HepG2 (cell line): ENCODE measurements at regions not wholly inside any gene's neighbourhood (a gene's known extent, or its start where the extent isn't known, plus 50 kb on each side); places are given as distances from the start of the nearest gene placed in this dataset.

Experiments
- ATAC-seq: fragments of 200-7000 bp; cut with Tn5 transposase; 3 replicates; pipeline ENCODE4 v1.9.1; 2020; ENCODE audit warnings: mild to moderate bottlenecking, moderate library complexity
- BruUV-seq: library from RNA; stranded (reverse); fragments of 400-500 nt; replicated peaks from 2 replicates; lab custom pipeline; 2021; lab: Mats Ljungman, UMichigan
- CTCF ChIA-PET: fragments of 300-600 bp; formaldehyde crosslinking; extraction: SDS; loops from one replicate; lab custom pipeline; 2021; ENCODE audit warnings: low total read pairs, inconsistent platforms, low intra/inter-chr PET ratio; lab: Yijun Ruan, JAX
- POLR2A ChIA-PET: fragments of 350-600 bp; sonication (Branson Sonifier 250); formaldehyde crosslinking; loops from one replicate; lab custom pipeline; 2020; ENCODE audit warnings: antibody characterized with exemption, inconsistent platforms; lab: Yijun Ruan, JAX
- DNase-seq: peaks from one replicate; pipeline ENCODE4 v3.0.0-alpha.2; 2015; ENCODE audit warnings: low spot score
- FAIRE-seq: peaks from 3 replicates; lab custom pipeline; 2011; peaks lifted over from hg19 to GRCh38; lab: Jason Lieb, UNC
- H2AFZ ChIP-seq: one replicate; pipeline ENCODE4 v1.6.1; 2011; ENCODE audit warnings: low read length, inconsistent platforms
- H3K27ac ChIP-seq: fragments of 300-600 bp; 3 replicates; pipeline ENCODE4 v1.8.0; 2011; ENCODE audit warnings: mixed run types, mild to moderate bottlenecking, mixed read lengths, low read length, inconsistent platforms; ENCODE audit not compliant: insufficient read depth; ENCODE audit errors: extremely low read length
- H3K27me3 ChIP-seq, 2 experiments: fragments of 200-600 bp in 1 of 2; 2 replicates in 1 of 2; 3 replicates in 1 of 2; pipeline versions ENCODE4 v1.6.0 to v1.8.0; 2011; ENCODE audit warnings: low read length in 2 of 2, mild to moderate bottlenecking in 2 of 2, moderate library complexity in 2 of 2, inconsistent platforms in 1 of 2; ENCODE audit not compliant: insufficient read depth in 2 of 2, control insufficient read depth in 1 of 2
- H3K36me3 ChIP-seq, 2 experiments: fragments of 200-600 bp in 1 of 2; replicated peaks in 1 of 2; 2 replicates in 1 of 2; 3 replicates in 1 of 2; pipeline versions ENCODE4 v1.5.1 to v1.8.0; 2011; ENCODE audit warnings: low read length in 2 of 2, inconsistent platforms in 1 of 2; ENCODE audit not compliant: insufficient read depth in 2 of 2, control insufficient read depth in 1 of 2
- H3K4me1 ChIP-seq: 2 replicates; pipeline ENCODE4 v1.5.1; 2012; ENCODE audit warnings: low read length, inconsistent platforms; ENCODE audit not compliant: insufficient read depth
- H3K4me2 ChIP-seq: 2 replicates; pipeline ENCODE4 v1.6.0; 2011; ENCODE audit warnings: low read depth, low read length, inconsistent platforms
- H3K4me3 ChIP-seq, 3 experiments: fragments of 200-600 bp in 1 of 3; sonication (generic), shearing (Covaris generic) in 1 of 3; replicated peaks in 1 of 3; 2 replicates each; pipeline ENCODE4 v1.5.1; 2011 to 2016; ENCODE audit warnings: low read length in 3 of 3, inconsistent platforms in 2 of 3, low read depth in 2 of 3, mild to moderate bottlenecking in 2 of 3, control low read depth in 1 of 3, mixed read lengths in 1 of 3; ENCODE audit not compliant: insufficient read depth in 1 of 3
- H3K79me2 ChIP-seq: one replicate; pipeline ENCODE4 v1.6.1; 2011; ENCODE audit warnings: low read length, inconsistent platforms; ENCODE audit not compliant: insufficient read depth
- H3K9ac ChIP-seq: 2 replicates; pipeline ENCODE4 v1.6.0; 2011; ENCODE audit warnings: mild to moderate bottlenecking, low read depth, low read length, inconsistent platforms; ENCODE audit not compliant: insufficient read depth
- H3K9me3 ChIP-seq: 2 replicates; pipeline ENCODE4 v1.5.1; 2012; ENCODE audit warnings: mild to moderate bottlenecking, low read length
- H4K20me1 ChIP-seq: 2 replicates; pipeline ENCODE4 v1.6.0; 2011; ENCODE audit warnings: inconsistent platforms, mild to moderate bottlenecking, low read length, moderate library complexity; ENCODE audit not compliant: insufficient read depth
- HOXA5 ChIP-seq: sonication (generic); formaldehyde crosslinking; IDR thresholded peaks from 2 replicates; pipeline ENCODE4 v1.4.0; 2020; ENCODE audit warnings: missing genetic modification reagents
- HOXA9 ChIP-seq: sonication (generic); formaldehyde crosslinking; IDR thresholded peaks from 2 replicates; pipeline ENCODE4 v1.8.1; 2022; ENCODE audit warnings: missing genetic modification reagents, mild to moderate bottlenecking, moderate library complexity, borderline replicate concordance
- RNF2 ChIP-seq: fragments of 450-650 bp; conservative IDR thresholded peaks from 2 replicates; pipeline ENCODE4 v1.6.1; 2016; ENCODE audit warnings: low read depth
- RXRB ChIP-seq: IDR thresholded peaks from 2 replicates; pipeline ENCODE4 v1.6.1; 2016; ENCODE audit warnings: borderline replicate concordance, missing genetic modification reagents, missing compliant biosample characterization
- WGBS: methylation state at CpG from one replicate; pipeline ENCODE4 v1.1.6; 2017; ENCODE audit warnings: low lambda C conversion rate; 5-methylcytosine and 5-hydroxymethylcytosine counted together
- in situ Hi-C: cut with HindIII; loops from 2 replicates; pipeline ENCODE4 v1.10.0; 2017; ENCODE audit warnings: low pct_unique_long_range_greater_than_20kb; ENCODE audit not compliant: extremely low pct_ligation_motif_present
- intact Hi-C: fragments of 100-400 bp; cut with micrococcal nuclease; formaldehyde crosslinking; loops from one replicate; pipeline ENCODE4 v1.10.0; 2022; ENCODE audit not compliant: unreplicated experiment
- TF ChIP-seq, protein P1 (sequence below): sonication (generic); formaldehyde crosslinking; IDR thresholded peaks from 2 replicates; pipeline ENCODE4 v1.5.1; 2020; ENCODE audit warnings: missing genetic modification reagents, mild to moderate bottlenecking, borderline replicate concordance
- TF ChIP-seq, protein P2 (sequence below): IDR thresholded peaks from 2 replicates; pipeline ENCODE4 v1.6.1; 2016
- TF ChIP-seq, protein P3 (sequence below): sonication (generic); formaldehyde crosslinking; IDR thresholded peaks from one replicate; pipeline ENCODE4 v1.5.1; 2020; ENCODE audit warnings: mild to moderate bottlenecking, missing genetic modification reagents; ENCODE audit errors: not compliant biosample characterization
- TF ChIP-seq, protein P4 (sequence below): sonication (generic); formaldehyde crosslinking; conservative IDR thresholded peaks from 2 replicates; pipeline ENCODE4 v1.4.0; 2020; ENCODE audit warnings: missing genetic modification reagents
- TF ChIP-seq, protein P5 (sequence below), 2 experiments: sonication (generic) in 1 of 2; formaldehyde crosslinking in 1 of 2; IDR thresholded peaks; 2 replicates each; pipeline versions ENCODE4 v1.5.1 to v1.6.1; 2011 to 2020; ENCODE audit warnings: borderline replicate concordance in 1 of 2, low read depth in 1 of 2, low read length in 1 of 2, mild to moderate bottlenecking in 1 of 2, missing genetic modification reagents in 1 of 2, moderate library complexity in 1 of 2

DNA sequence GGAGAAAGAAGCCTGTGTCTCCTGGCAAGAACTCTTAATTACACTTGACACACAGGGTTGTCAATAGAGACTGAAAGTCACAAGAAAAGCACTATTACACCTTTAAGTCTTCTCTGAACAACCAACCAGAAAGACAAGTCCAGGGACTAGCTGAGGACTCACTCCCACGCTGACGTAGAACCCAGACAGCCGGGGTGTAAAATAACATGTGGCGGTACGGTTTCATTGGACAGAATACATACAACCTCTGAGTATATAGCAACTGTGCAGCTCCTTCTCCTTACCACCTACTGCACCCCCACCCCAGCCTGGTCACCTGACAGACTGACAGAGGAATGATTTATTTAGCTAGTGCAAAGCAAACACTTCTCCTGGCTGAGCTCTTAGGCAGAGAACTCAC is 103.4 kb upstream of the RASEF start:
- in situ Hi-C loops (no loop called here), intact Hi-C loops (no loop called here)
- ATAC-seq (peak; percentile 81), DNase-seq (peak; percentile 6), FAIRE-seq (peak; percentile 23)
- Histone ChIP-seq H3K79me2 (no peaks in the 10 kb centered on the region), H3K27ac (no peak overlapping the region), H3K9ac (no peak overlapping the region), H3K36me3 (no peaks in the 10 kb centered on the region), H3K4me3 (no peak overlapping the region), H3K4me1 (0 out of 2 replicates have a peak, but pooled peaks cover 5% of the 10 kb centered on the region), H3K4me2 (0 out of 2 replicates have a peak overlapping the region, but pooled peaks have one; percentile 4), H3K9me3 (no peaks in the 10 kb centered on the region; the same call in 1 of the 2 replicates), H2AFZ (no peak overlapping the region), H3K27me3 (no peaks in the 10 kb centered on the region), H4K20me1 (no peaks in the 10 kb centered on the region)
- 7% methylated on average over 5 of the region's 5 CpGs for WGBS
- BruUV-seq, result no TSS peak
- ChIA-PET POLR2A (no interaction called here), CTCF (no interaction called here)
- TF ChIP-seq RXRB (CRISPR knock-in tag) (no peak), HOXA5 (CRISPR knock-in tag) (peak; percentile 95), RNF2 (no peak), HOXA9 (CRISPR knock-in tag) (peak; percentile 83; the same call in 1 of the 2 replicates)
- TF ChIP-seq, protein P1, sequence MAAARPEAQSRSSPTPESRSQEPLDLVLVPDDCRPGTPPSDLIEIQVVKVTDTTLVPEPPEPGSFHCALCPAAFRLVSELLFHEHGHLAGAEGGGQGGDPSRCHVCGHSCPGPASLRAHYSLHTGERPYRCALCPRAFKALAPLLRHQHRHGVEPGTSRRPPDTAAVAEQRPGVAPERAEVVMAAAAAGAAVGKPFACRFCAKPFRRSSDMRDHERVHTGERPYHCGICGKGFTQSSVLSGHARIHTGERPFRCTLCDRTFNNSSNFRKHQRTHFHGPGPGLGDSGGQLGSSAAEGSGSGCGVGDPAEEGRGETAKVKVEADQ (CRISPR knock-in tag), result no peak
- TF ChIP-seq, protein P2, sequence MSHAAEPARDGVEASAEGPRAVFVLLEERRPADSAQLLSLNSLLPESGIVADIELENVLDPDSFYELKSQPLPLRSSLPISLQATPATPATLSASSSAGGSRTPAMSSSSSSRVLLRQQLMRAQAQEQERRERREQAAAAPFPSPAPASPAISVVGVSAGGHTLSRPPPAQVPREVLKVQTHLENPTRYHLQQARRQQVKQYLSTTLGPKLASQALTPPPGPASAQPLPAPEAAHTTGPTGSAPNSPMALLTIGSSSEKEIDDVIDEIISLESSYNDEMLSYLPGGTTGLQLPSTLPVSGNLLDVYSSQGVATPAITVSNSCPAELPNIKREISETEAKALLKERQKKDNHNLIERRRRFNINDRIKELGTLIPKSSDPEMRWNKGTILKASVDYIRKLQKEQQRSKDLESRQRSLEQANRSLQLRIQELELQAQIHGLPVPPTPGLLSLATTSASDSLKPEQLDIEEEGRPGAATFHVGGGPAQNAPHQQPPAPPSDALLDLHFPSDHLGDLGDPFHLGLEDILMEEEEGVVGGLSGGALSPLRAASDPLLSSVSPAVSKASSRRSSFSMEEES (CRISPR knock-in tag), result peak; percentile 40; the same call in 1 of the 2 replicates
- TF ChIP-seq, protein P3, sequence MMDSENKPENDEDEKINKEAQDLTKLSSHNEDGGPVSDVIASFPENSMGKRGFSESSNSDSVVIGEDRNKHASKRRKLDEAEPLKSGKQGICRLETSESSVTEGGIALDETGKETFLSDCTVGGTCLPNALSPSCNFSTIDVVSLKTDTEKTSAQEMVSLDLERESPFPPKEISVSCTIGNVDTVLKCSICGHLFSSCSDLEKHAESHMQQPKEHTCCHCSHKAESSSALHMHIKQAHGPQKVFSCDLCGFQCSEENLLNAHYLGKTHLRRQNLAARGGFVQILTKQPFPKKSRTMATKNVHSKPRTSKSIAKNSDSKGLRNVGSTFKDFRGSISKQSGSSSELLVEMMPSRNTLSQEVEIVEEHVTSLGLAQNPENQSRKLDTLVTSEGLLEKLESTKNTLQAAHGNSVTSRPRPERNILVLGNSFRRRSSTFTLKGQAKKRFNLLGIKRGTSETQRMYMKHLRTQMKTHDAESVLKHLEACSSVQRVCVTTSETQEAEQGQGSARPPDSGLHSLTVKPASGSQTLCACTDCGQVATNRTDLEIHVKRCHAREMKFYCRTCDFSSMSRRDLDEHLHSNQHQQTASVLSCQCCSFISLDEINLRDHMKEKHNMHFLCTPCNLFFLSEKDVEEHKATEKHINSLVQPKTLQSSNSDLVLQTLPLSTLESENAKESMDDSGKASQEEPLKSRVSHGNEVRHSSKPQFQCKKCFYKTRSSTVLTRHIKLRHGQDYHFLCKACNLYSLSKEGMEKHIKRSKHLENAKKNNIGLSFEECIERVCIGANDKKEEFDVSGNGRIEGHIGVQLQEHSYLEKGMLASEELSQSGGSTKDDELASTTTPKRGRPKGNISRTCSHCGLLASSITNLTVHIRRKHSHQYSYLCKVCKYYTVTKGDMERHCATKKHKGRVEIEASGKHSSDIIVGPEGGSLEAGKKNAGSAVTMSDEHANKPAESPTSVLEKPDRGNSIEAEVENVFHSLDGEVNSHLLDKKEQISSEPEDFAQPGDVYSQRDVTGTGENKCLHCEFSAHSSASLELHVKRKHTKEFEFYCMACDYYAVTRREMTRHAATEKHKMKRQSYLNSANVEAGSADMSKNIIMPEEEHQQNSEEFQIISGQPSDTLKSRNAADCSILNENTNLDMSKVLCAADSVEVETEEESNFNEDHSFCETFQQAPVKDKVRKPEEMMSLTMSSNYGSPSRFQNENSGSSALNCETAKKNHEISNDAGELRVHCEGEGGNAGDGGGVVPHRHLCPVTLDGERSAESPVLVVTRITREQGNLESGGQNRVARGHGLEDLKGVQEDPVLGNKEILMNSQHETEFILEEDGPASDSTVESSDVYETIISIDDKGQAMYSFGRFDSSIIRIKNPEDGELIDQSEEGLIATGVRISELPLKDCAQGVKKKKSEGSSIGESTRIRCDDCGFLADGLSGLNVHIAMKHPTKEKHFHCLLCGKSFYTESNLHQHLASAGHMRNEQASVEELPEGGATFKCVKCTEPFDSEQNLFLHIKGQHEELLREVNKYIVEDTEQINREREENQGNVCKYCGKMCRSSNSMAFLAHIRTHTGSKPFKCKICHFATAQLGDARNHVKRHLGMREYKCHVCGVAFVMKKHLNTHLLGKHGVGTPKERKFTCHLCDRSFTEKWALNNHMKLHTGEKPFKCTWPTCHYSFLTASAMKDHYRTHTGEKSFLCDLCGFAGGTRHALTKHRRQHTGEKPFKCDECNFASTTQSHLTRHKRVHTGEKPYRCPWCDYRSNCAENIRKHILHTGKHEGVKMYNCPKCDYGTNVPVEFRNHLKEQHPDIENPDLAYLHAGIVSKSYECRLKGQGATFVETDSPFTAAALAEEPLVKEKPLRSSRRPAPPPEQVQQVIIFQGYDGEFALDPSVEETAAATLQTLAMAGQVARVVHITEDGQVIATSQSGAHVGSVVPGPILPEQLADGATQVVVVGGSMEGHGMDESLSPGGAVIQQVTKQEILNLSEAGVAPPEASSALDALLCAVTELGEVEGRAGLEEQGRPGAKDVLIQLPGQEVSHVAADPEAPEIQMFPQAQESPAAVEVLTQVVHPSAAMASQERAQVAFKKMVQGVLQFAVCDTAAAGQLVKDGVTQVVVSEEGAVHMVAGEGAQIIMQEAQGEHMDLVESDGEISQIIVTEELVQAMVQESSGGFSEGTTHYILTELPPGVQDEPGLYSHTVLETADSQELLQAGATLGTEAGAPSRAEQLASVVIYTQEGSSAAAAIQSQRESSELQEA, result no peak
- TF ChIP-seq, protein P4, sequence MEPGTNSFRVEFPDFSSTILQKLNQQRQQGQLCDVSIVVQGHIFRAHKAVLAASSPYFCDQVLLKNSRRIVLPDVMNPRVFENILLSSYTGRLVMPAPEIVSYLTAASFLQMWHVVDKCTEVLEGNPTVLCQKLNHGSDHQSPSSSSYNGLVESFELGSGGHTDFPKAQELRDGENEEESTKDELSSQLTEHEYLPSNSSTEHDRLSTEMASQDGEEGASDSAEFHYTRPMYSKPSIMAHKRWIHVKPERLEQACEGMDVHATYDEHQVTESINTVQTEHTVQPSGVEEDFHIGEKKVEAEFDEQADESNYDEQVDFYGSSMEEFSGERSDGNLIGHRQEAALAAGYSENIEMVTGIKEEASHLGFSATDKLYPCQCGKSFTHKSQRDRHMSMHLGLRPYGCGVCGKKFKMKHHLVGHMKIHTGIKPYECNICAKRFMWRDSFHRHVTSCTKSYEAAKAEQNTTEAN (CRISPR knock-in tag), result peak; percentile 49; the same call in 1 of the 2 replicates
- TF ChIP-seq, protein P5, sequence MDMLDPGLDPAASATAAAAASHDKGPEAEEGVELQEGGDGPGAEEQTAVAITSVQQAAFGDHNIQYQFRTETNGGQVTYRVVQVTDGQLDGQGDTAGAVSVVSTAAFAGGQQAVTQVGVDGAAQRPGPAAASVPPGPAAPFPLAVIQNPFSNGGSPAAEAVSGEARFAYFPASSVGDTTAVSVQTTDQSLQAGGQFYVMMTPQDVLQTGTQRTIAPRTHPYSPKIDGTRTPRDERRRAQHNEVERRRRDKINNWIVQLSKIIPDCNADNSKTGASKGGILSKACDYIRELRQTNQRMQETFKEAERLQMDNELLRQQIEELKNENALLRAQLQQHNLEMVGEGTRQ (IDR thresholded peaks at IDR 0.05; ENCODE audit: low read depth, low read length), result no peak
- TF ChIP-seq, protein P5 (CRISPR knock-in tag; IDR thresholded peaks at IDR 0.05; ENCODE audit: borderline replicate concordance), result peak; percentile 46; the same call in 1 of the 2 replicates
